Right hindlimb (tissue), 1 donor: ENCODE measurements at regions not wholly inside any gene's neighbourhood (a gene's known extent, or its start where the extent isn't known, plus 50 kb on each side); places are given as distances from the start of the nearest gene placed in this dataset.

Experiments
- DNase-seq: peaks from one replicate; pipeline ENCODE4 v3.0.0-alpha.2; 2018

DNA sequence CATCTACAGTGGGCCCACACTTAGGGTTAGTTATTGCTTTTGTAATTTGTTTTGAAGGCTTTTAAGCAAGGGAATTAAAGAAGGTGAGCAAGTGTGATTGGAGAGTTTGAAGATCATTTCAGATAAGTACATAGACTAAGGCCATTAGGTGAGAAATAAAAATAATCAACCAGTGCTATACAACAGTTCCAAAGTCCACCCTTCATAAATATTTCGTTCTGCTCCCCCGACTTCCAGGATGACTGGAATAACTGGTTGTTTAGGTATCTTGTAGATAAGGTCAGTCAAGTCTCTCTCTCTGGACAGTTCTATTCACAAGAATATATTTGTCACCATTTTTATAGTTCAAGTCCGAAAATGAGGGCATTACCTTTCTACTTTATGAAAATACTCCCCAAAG is 98.0 kb upstream of the MBL2 start:
- DNase-seq, result no peak

- no peak for DNase-seq
Measured at GRCh38 chr10:52869864-52870263, 97.3 kb upstream of the MBL2 start.

- DNase-seq, result no peak
Measured at GRCh38 chr10:52865213-52865612, 92.6 kb upstream of the MBL2 start.

GRCh38 chr10:52864201-52865106 is 91.9 kb upstream of the MBL2 start:
- peak; percentile 57 for DNase-seq

DNA sequence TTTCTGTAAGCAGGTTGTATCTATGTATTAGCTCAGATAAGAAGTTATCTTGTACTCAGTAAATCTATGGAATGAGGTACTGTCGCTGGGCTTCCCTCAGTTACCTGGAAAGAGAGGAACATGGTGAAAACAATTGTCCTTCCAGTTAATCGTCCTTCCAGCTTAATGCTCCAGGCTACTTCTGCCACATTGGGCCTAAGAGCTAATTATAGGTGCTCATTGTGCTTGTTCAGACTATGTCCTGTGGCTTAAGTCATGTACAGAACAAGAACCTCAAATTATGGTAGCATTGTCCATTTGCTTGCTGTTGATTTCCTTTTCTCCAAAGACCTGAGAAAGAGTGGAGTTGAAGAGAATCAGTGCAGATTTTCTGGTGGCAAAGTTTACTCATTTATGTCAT is 86.1 kb upstream of the MBL2 start:
- no peak for DNase-seq

DNA sequence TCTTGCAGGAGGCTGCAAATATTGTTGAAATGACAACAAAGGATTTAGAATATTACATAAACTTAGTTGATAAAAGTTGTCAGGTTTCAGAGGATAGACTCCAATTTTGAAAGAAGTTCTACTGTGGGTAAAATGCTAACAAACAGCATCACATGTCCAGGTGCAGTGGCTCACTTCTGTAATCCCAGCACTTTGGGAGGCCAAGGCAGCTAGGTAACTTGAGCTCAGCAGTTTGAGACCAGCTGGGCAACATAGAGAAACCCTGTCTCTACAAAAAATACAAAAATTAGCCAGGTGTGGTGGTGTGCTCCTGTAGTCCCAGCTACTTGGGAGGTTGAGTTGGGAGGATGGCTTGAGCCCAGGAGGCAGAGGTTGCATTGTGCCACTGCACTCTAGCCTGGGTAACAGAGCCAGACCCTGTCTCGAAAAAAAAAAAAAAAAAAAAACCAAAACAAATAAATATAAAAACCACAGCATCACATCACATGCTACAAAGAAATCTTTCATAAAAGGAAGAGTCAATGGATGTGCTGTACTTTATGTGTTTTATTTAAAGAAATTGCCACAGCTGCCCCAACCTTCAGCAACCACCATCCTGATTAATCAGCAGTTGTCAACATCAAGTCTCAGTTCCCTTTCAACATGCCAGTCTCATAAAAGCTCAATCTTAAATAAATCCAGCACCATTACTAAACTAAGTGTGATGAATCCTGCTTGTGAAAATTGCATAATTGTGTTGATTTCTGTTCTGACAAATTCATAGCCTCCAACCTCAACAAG is 83.2 kb upstream of the MBL2 start:
- no peak for DNase-seq

DNA sequence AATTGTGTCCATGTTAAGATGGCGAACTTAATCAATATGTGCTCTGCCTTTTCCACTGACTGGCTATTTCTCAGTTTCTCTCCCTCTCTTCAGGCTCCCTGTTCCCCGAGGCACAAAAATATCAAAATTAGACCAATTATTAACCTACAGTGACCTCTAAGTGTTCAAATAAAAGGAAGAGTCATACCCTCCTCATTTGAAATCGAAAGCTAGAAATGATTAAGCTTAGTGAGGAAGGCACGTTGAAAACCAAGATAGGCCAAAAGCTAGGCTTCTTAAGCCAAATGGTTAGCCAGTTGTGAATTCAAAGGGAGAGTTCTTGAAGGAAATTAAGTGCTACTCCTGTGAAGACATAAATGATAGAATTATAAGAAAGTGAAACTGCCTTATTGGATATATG is 81.1 kb upstream of the MBL2 start:
- DNase-seq, result no peak

DNA sequence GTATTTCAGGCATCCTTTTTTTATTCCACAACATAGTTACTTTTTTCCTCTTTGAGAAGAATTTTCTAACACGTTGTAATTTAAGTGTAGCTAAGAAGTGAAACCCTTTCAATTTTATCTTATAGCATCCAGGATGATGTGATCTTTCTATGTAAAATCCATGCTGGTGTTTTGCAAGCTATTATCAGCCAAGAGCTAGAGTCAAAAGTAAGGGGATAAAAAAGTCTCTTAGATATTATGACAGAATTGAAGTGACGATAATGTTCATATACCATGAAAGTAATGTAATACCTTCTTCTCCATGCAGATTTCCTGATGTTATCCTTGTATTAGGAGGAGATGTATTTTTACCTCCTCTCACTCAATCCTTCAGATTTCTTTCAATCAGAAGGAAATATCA is 64.2 kb upstream of the MBL2 start:
- DNase-seq, result no peak
